ENCODE measurements at regions not wholly inside any gene's neighbourhood (a gene's known extent, or its start where the extent isn't known, plus 50 kb on each side); places are given as distances from the start of the nearest gene placed in this dataset.

DNA sequence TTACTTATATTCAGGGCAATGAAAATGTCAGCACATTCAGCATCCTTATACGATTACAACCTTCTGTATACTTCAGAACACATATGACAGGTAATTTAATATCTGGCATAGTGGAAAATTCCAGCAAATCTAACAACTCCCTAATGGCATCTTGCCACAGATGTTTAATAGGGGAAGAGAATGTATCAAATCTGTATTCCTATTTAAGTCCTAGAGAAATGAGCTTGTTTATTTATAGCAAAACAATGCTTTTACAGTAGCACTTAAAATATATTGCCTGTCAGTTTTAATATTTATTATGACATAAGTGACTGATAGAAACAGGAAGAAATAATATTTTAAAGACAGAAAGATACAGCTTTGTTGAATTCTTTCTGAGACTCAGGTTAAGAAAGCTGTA lies 1101.8 kb upstream of the B3GALT2 start:
- H3K9me3 ChIP-seq (ENCODE audit: severe bottlenecking) = no peaks in the 10 kb centered on the region
- no peak overlapping the region for H3K27ac ChIP-seq (ENCODE audit: poor library complexity, severe bottlenecking)
- no peak overlapping the region for H3K4me3 ChIP-seq (ENCODE audit: severe bottlenecking)
- no peaks in the 10 kb centered on the region for H3K36me3 ChIP-seq (ENCODE audit: low read depth)
- no peak for DNase-seq (ENCODE audit: low spot score)
- TF ChIP-seq, protein P1, sequence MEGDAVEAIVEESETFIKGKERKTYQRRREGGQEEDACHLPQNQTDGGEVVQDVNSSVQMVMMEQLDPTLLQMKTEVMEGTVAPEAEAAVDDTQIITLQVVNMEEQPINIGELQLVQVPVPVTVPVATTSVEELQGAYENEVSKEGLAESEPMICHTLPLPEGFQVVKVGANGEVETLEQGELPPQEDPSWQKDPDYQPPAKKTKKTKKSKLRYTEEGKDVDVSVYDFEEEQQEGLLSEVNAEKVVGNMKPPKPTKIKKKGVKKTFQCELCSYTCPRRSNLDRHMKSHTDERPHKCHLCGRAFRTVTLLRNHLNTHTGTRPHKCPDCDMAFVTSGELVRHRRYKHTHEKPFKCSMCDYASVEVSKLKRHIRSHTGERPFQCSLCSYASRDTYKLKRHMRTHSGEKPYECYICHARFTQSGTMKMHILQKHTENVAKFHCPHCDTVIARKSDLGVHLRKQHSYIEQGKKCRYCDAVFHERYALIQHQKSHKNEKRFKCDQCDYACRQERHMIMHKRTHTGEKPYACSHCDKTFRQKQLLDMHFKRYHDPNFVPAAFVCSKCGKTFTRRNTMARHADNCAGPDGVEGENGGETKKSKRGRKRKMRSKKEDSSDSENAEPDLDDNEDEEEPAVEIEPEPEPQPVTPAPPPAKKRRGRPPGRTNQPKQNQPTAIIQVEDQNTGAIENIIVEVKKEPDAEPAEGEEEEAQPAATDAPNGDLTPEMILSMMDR (IDR thresholded peaks at IDR 0.05; ENCODE audit: poor library complexity, severe bottlenecking) = no peak
- H3K4me1 ChIP-seq (ENCODE audit: insufficient read depth, poor library complexity, severe bottlenecking) = no peaks in the 10 kb centered on the region
- no peak for ATAC-seq (ENCODE audit: low read depth)
- H3K27me3 ChIP-seq (ENCODE audit: insufficient read depth, poor library complexity, severe bottlenecking) = no peaks in the 10 kb centered on the region

DNA sequence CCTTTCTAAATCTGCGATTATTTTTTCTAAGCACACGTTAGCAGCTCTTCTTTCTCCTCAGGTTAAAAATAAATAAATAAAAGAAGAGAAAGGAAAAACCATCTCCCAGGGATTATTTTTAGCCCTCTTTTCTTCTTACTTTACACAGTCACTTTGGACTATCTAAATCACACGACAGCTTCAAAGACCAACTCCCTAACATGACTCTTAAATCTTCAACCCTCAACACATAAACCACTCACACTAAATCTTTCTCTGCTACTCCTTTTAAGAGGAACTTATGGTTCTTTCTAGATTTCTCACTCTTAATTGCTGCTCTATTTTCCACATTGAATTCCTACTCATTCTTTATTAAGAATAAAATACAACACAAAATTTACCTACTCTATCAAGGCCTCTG lies 1095.0 kb upstream of the B3GALT2 start:
- Histone ChIP-seq H3K4me3 (ENCODE audit: severe bottlenecking) (no peak overlapping the region), H3K4me1 (ENCODE audit: insufficient read depth, poor library complexity, severe bottlenecking) (no peaks in the 10 kb centered on the region), H3K36me3 (ENCODE audit: low read depth) (no peaks in the 10 kb centered on the region), H3K27me3 (ENCODE audit: insufficient read depth, poor library complexity, severe bottlenecking) (no peaks in the 10 kb centered on the region), H3K9me3 (ENCODE audit: severe bottlenecking) (no peaks in the 10 kb centered on the region), H3K27ac (ENCODE audit: poor library complexity, severe bottlenecking) (no peak overlapping the region)
- DNase-seq (ENCODE audit: low spot score) (no peak), ATAC-seq (ENCODE audit: low read depth) (no peak)
- TF ChIP-seq, protein P1 (IDR thresholded peaks at IDR 0.05; ENCODE audit: poor library complexity, severe bottlenecking) = no peak

DNA sequence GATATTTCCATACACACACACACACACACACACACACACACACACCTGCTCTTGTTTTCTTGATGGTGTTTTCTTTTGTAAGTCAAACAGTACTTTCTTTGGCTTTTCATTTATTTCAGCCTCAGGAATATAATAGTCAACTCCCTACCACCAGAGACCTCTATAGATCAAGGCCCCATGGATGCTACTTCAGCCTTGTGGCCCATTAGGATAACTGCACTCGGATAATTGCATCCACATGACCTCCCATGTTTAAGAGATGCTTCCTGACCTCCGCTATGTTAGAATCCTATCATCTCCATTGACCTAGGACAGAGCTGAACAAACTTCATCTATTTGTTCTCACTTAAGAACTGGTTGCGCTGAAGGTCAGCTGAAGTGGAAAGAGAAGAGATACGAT lies 1094.0 kb upstream of the B3GALT2 start:
- Histone ChIP-seq H3K27me3 (ENCODE audit: insufficient read depth, poor library complexity, severe bottlenecking) (no peaks in the 10 kb centered on the region), H3K4me1 (ENCODE audit: insufficient read depth, poor library complexity, severe bottlenecking) (no peaks in the 10 kb centered on the region), H3K27ac (ENCODE audit: poor library complexity, severe bottlenecking) (no peak overlapping the region), H3K36me3 (ENCODE audit: low read depth) (no peaks in the 10 kb centered on the region), H3K9me3 (ENCODE audit: severe bottlenecking) (no peaks in the 10 kb centered on the region), H3K4me3 (ENCODE audit: severe bottlenecking) (no peak overlapping the region)
- TF ChIP-seq, protein P1 (IDR thresholded peaks at IDR 0.05; ENCODE audit: poor library complexity, severe bottlenecking) = no peak
- DNase-seq (ENCODE audit: low spot score) (no peak), ATAC-seq (ENCODE audit: low read depth) (no peak)

DNA sequence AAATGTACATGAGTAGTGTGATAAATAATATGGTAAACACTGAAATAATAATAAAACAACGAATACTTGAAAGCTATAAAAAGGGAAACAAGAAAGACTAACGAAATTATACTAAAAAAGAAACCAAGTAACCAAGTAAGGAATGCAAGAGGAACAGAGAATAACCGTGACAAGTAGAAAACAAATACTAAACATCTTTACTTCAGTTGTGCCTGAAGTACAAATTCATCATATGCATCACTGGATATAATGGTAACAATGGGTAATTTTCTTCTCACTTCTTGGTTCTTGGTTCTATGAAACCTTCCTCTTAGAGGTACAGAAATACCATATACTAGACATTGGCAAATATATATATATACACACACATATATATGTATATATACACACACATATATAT lies 1093.6 kb upstream of the B3GALT2 start:
- Histone ChIP-seq H3K36me3 (ENCODE audit: low read depth) (no peaks in the 10 kb centered on the region), H3K4me3 (ENCODE audit: severe bottlenecking) (no peak overlapping the region), H3K9me3 (ENCODE audit: severe bottlenecking) (no peaks in the 10 kb centered on the region), H3K27me3 (ENCODE audit: insufficient read depth, poor library complexity, severe bottlenecking) (no peaks in the 10 kb centered on the region), H3K27ac (ENCODE audit: poor library complexity, severe bottlenecking) (no peak overlapping the region), H3K4me1 (ENCODE audit: insufficient read depth, poor library complexity, severe bottlenecking) (no peaks in the 10 kb centered on the region)
- ATAC-seq (ENCODE audit: low read depth) (no peak), DNase-seq (ENCODE audit: low spot score) (no peak)
- TF ChIP-seq, protein P1 (IDR thresholded peaks at IDR 0.05; ENCODE audit: poor library complexity, severe bottlenecking) = no peak

DNA sequence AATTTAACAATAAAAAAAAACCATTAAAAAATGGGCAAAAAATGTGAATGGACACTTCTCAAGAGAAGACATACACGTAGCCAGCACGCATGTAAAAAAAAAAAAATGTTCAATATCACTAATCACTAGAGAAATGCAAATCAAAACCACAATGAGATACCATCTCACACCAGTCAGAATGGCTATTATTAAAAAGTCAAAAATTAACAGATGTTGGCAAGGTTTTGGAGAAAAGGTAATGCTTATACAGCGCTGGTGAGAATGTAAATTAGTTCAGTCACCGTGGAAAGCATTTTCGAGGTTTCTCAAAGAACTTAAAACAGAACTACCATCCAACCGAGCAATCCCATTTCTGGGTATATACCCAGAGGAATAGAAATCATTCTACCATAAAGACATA lies 1091.5 kb upstream of the B3GALT2 start:
- H3K36me3 ChIP-seq (ENCODE audit: low read depth) = no peaks in the 10 kb centered on the region
- no peaks in the 10 kb centered on the region for H3K9me3 ChIP-seq (ENCODE audit: severe bottlenecking)
- ATAC-seq (ENCODE audit: low read depth) (no peak), DNase-seq (ENCODE audit: low spot score) (no peak)
- TF ChIP-seq, protein P1 (IDR thresholded peaks at IDR 0.05; ENCODE audit: poor library complexity, severe bottlenecking) = no peak
- no peaks in the 10 kb centered on the region for H3K4me1 ChIP-seq (ENCODE audit: insufficient read depth, poor library complexity, severe bottlenecking)
- H3K4me3 ChIP-seq (ENCODE audit: severe bottlenecking) = no peak overlapping the region
- H3K27ac ChIP-seq (ENCODE audit: poor library complexity, severe bottlenecking) = no peak overlapping the region
- H3K27me3 ChIP-seq (ENCODE audit: insufficient read depth, poor library complexity, severe bottlenecking) = no peaks in the 10 kb centered on the region

All from RWPE2 (cell line).